Fibroblast of gingiva (primary cell): ENCODE measurements at regions not wholly inside any gene's neighbourhood (a gene's known extent, or its start where the extent isn't known, plus 50 kb on each side); places are given as distances from the start of the nearest gene placed in this dataset.

ENCODE experiments used
- DNase-seq: peaks from one replicate; pipeline ENCODE4 v3.0.0-alpha.2; 2011; ENCODE audit warnings: low read depth

DNA sequence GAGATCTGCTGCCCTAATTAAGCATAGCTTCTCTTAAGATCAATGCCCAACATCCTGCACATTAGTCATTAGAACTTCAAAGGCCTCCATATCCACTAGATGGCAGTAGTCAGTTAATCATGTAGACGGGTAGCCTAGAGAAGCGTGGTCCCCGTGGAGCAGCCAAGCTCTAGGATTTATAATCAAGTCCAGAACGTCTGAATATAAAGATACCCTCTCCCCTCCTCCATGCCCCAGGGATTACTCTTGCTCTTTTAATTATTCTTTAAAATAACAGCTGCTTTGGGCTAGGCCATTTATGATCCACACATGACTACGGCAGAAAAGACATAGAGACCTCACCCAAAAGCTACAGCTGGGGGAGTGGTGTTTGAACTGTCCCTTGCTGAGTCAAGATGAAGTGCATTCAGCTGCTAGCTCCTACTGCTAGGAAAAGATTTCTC lies 327.6 kb upstream of the PLET1 start:
- peak; percentile 72 for DNase-seq

DNA sequence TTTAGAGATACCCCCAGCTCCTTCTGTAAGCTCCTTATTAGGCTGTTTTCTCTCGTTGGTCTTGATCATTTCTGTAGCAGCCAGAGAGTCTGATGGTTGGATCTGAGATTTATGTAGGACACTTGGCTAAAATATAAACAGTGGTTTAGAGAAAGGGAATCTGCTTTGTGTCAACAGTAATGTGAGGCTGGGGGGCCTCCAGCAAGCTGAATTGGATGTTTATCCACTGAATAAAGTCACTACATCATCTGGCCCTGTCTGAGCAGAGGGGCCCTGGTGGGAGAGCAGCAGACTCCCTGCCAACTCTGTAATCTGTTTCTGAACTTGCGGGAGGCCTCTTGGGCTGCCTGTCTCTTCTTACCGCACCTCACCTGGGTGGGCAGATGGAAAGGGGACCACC lies 328.5 kb upstream of the PLET1 start:
- DNase-seq, result no peak

DNA sequence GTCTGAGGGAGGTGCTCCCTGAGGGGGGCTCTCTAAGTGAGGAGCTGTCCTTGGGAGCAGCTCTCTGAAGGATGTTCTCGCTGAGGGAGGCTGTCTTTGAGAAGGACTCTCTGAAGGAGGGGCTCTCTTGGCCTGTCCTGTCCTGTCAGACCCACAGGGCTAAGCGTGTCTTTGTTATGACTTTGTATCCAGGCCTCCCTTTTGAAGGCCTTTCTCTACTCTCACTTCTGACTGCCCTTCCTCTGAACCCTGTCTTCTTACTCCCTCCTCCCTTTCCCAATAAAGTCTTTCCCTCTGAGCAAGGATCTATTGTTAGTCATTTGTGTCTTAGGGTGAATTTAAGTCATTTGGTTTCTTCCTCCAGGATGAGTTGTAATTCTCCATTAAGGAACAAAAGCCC lies 330.1 kb upstream of the PLET1 start:
- no peak for DNase-seq

DNA sequence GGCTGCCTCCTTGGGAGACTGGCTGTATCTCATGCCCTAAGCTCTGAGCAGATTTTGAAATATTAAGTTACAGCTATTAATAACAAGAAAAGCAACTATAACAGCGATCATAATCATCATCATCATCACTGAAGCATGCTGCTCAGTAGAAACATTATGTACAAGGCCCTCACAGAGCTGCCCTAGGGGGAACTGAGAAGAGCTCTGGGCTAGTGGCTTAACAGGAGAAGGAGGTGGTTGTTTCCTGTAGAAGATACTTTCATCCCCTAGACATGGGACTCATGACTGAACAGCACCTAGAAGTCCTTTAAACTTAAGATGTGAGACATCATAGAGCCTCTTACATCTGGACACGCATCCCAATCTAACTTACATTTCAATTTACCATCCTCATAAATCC lies 332.8 kb upstream of the PLET1 start:
- no peak for DNase-seq

DNA sequence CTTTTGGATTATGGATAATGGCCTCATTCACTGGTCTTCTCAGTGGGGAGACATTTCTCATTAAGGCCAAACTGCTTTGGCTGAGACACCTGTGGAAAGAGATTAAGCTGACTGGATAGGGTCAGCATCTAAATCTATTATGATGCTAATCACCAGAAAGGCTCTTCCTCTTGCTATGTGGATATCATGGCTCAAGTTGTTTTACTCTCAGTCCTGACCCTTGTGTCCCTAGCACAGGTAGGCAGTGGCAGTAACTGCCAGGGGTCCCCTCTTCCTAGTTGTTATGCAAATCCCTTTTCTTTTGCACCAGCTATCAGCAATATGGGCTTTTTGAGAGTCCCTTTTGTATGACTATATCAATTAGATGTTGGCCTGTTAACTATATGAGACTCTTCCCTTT lies 335.7 kb upstream of the PLET1 start:
- no peak for DNase-seq

- no peak for DNase-seq
Observed at GRCh38 chr11:112597286-112597790, 336.7 kb upstream of the PLET1 start.

- no peak for DNase-seq
Observed at GRCh38 chr11:112599265-112599664, 338.6 kb upstream of the PLET1 start.

DNA sequence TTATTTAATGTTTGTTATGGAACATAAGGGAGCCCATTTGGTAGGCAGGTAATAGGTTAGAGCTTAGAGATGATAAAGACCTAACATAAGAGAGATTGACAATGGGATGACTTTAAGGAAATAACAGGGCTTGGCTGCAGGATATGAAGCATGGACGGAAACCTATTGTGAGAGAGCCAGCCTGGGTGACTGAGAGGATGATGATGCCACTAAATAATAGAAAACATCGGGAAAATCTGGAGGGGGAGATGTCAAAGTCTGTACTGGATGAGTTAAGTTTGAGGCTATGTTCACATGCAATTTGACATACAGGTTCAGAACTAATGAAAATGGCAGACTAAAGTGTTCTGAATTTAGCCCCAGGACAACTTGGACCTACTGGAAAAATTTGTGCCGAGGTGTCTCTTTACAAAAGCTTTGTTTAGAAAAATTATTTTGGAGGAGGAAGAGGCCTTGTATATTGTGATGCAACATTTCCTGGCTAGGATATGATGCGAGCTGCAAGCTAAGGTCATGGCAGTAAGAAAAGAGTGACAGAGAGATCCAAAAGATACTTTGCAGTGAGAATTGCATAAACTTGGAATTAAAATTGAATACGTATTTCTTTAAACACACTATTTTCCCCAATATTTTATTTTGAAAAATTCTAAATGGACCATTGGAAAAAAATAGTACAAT lies 339.3 kb upstream of the PLET1 start:
- no peak for DNase-seq

GRCh38 chr11:112605093-112605666 lies 344.5 kb upstream of the PLET1 start:
- DNase-seq, result no peak

DNA sequence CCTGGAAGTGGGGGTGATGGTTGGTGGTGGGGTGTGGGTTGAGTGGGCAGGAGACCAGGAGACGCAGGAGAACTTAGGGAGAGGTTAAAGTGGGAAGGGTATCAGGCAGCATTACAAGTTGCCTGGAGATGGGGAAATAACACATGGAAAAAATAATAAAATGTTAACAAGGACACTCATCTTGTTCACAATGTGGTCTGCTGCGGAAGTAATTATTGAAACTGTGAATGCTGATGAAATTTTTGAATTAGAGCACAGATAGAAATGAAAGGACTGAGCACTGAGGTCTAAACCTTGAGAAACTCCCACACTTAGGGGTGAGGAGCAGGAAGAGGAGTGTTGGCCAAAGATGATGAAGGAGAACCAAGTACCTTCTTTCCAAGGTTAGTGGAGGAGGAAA lies 346.0 kb upstream of the PLET1 start:
- no peak for DNase-seq

DNA sequence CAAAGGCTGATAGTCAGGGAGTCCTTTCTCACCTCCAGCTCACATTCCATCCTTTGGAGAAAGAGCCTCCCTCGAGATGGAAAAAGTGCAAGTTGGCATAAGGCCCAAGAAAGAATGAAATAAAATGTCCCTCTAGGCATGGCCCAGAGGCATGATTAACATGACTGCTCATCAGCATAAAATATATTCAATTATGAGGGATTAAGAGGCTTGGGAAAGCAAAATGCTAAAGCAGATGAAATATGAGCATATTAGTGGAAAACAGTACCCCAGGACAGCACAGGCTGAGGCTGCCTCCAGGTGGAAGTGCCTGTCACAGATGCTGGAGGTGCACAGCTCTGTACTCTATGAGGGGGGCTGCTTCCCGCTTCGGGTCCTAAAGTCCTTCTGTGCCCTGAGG lies 347.8 kb upstream of the PLET1 start:
- no peak for DNase-seq

- no peak for DNase-seq
Observed at GRCh38 chr11:112610494-112610893, 349.8 kb upstream of the PLET1 start.

- DNase-seq, result no peak
Observed at GRCh38 chr11:112610996-112611750, 350.0 kb upstream of the NCAM1 start.

- DNase-seq, result no peak
Observed at GRCh38 chr11:112611771-112612170, 349.4 kb upstream of the NCAM1 start.

GRCh38 chr11:112612250-112612849 lies 348.9 kb upstream of the NCAM1 start:
- DNase-seq, result no peak

DNA sequence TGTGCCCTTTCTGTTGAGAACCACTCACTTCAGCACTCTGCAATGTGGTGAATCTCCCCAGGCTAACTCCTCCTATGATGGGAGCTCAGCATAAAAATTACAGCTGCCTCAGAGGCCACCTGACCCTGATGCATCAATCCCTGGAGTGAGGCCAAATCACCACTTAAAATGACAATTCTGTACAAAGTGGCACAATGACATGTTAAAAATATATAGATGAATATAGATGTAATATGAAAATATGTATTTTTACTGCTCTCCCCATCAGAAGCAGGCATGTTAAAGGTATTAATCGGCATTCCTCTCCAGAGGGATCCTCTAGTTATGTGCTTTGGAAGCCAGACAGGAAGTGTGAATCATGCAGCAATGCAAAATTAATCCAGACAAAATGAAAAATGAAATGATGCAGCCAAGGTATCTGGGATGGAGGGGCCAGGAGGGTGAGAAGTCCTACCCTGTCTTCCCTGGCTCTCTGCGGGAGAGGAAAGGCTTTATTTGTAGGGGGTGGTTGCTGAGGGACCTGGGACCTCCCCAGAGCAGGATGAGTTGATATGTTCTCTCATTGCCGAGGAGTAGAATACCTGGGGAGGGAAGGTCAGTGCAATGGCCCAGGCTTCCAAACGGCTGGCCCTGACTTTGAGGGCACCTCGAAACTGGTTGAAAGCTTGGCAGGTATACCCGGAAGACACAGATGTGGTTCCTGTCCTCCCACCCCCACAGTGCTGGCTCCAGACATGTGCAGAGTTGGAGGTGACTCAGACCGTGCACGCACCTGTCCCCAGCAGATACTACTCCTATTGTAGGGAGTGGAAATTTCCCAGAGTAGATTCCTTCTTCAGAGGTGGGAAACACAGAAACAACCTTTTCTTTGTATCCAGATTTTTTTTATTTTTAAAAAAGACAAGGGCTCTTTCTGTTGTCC lies 347.9 kb upstream of the NCAM1 start:
- no peak for DNase-seq

- DNase-seq, result no peak
Observed at GRCh38 chr11:112614605-112615004, 346.6 kb upstream of the NCAM1 start.

DNA sequence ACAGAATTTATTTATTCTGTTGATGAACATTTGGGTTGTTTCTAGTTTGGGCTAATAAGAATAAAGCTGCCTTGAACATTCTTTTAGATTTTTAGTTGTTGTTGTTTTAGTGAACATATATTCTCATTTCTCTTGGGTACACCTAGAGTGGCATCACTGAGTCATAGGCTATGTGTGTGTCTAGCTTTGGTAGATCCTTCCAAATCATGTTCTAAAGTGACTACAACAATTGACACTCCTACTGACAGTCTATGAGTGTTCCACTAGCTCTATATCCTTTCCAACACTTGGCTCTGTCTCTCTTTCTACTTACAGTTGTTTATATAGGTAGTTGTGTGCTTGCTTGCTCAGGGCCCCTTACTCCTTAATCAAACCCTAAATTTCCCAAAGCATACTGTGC lies 346.0 kb upstream of the NCAM1 start:
- DNase-seq, result no peak

DNA sequence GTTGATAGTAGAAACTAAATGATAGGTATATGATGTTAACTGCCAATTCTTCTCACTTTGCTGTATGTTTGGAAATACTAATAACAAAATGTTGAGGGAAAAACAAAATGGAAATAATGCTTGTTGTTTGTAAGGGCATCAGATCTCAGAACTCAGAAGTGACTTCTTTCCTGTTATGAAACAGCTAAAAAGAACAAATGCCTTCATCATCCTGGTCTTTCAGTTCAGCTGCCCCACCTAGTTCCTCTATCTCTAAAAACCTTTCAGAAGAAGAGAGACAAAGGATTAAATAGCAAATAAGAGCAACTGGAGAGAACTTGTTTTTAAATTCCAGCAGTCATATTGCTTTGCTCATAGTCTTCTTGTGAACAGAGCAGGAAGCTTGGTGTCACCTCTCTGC lies 345.3 kb upstream of the NCAM1 start:
- no peak for DNase-seq

- no peak for DNase-seq
Observed at GRCh38 chr11:112616327-112617097, 344.7 kb upstream of the NCAM1 start.

GRCh38 chr11:112617098-112617425 lies 344.2 kb upstream of the NCAM1 start:
- no peak for DNase-seq
